T-cell (primary cell): ENCODE measurements at regions not wholly inside any gene's neighbourhood (a gene's known extent, or its start where the extent isn't known, plus 50 kb on each side); places are given as distances from the start of the nearest gene placed in this dataset.

Source experiments
- ATAC-seq, 4 experiments: fragments of 200-7000 bp in 3 of 4; fragments of 150-1000 bp in 1 of 4; cut with Tn5 transposase; replicated peaks in 1 of 4; 1 replicate in 3 of 4; 2 replicates in 1 of 4; pipeline ENCODE4 v1.10.0; 2021; ENCODE audit warnings: moderate library complexity in 3 of 4, mild to moderate bottlenecking in 2 of 4, moderate number of reproducible peaks in 1 of 4
- CTCF ChIA-PET, 2 donors: fragments of 300-600 bp; sonication (Branson Sonifier 250); formaldehyde crosslinking; loops; one replicate each; lab custom pipeline; 2022; ENCODE audit warnings: antibody characterized with exemption in 2 of 2; lab: Charles Lee
- POLR2A ChIA-PET, 2 donors: fragments of 300-600 bp; sonication (Branson Sonifier 250); formaldehyde crosslinking; loops; one replicate each; lab custom pipeline; 2022; ENCODE audit warnings: antibody characterized with exemption in 2 of 2; lab: Charles Lee
- DNase-seq, 35 experiments: peaks; one replicate each; pipeline versions ENCODE4 v3.0.0 to v3.0.0-alpha.2; 2013 to 2023
- H3K27ac ChIP-seq: one replicate; pipeline ENCODE4 v1.5.1; 2013; ENCODE audit warnings: low read length
- H3K27me3 ChIP-seq, 2 experiments: replicated peaks in 1 of 2; 1 replicate in 1 of 2; 2 replicates in 1 of 2; pipeline versions ENCODE4 v1.6.1 to v1.7.0; 2013; ENCODE audit warnings: low read length in 1 of 2, mixed read lengths in 1 of 2; ENCODE audit not compliant: control insufficient read depth in 2 of 2, insufficient read depth in 2 of 2; ENCODE audit errors: extremely low read depth in 1 of 2
- H3K36me3 ChIP-seq, 2 donors: 1 replicate in 1 of 2; 2 replicates in 1 of 2; pipeline versions ENCODE4 v1.6.1 to v1.7.0; 2013; ENCODE audit warnings: low read length in 1 of 2; ENCODE audit not compliant: control insufficient read depth in 2 of 2, insufficient read depth in 1 of 2; ENCODE audit errors: extremely low read depth in 1 of 2
- H3K4me1 ChIP-seq, 2 experiments: 1 replicate in 1 of 2; 2 replicates in 1 of 2; pipeline versions ENCODE4 v1.6.1 to v1.7.0; 2013; ENCODE audit warnings: low read length in 2 of 2, mixed read lengths in 1 of 2; ENCODE audit not compliant: insufficient read depth in 2 of 2, control insufficient read depth in 1 of 2; ENCODE audit errors: extremely low read depth in 1 of 2
- H3K4me3 ChIP-seq, 2 donors: 1 replicate in 1 of 2; 2 replicates in 1 of 2; pipeline versions ENCODE4 v1.5.1 to v1.7.0; 2013; ENCODE audit warnings: mild to moderate bottlenecking in 2 of 2, low read length in 1 of 2, moderate library complexity in 1 of 2; ENCODE audit not compliant: control insufficient read depth in 1 of 2; ENCODE audit errors: extremely low read depth in 1 of 2
- H3K9me3 ChIP-seq: 2 replicates; pipeline ENCODE4 v1.7.0; 2013
- H3K27ac Mint-ChIP-seq, 2 donors: one replicate each; pipeline ENCODE4 v1.8.0; 2020 to 2021; ENCODE audit warnings: mild to moderate bottlenecking in 2 of 2, mixed read lengths in 2 of 2
- H3K27me3 Mint-ChIP-seq, 2 donors: one replicate each; pipeline ENCODE4 v1.8.0; 2021 to 2022; ENCODE audit warnings: mixed read lengths in 2 of 2
- H3K36me3 Mint-ChIP-seq: one replicate; pipeline ENCODE4 v1.8.0; 2021; ENCODE audit warnings: mixed read lengths
- H3K4me1 Mint-ChIP-seq, 3 donors: one replicate each; pipeline ENCODE4 v1.8.0; 2020 to 2022; ENCODE audit warnings: mixed read lengths in 3 of 3, mild to moderate bottlenecking in 1 of 3
- H3K4me3 Mint-ChIP-seq, 3 donors: one replicate each; pipeline ENCODE4 v1.8.0; 2020 to 2022; ENCODE audit warnings: mild to moderate bottlenecking in 3 of 3, mixed read lengths in 3 of 3, moderate library complexity in 3 of 3
- H3K9me3 Mint-ChIP-seq, 3 donors: one replicate each; pipeline ENCODE4 v1.8.0; 2020 to 2022; ENCODE audit warnings: mixed read lengths in 3 of 3
- WGBS: methylation state at CpG from one replicate; pipeline ENCODE4 v1.1.5; 2013; ENCODE audit warnings: missing lambda C conversion rate; ENCODE audit not compliant: insufficient coverage; 5-methylcytosine and 5-hydroxymethylcytosine counted together

GRCh38 chr2:228846161-228846560 lies 424.9 kb downstream of the PID1 start:
- H3K36me3 Mint-ChIP-seq = no peaks in the 10 kb centered on the region
- no peak overlapping the region for H3K27ac ChIP-seq
- DNase-seq = no peak
- no peak overlapping the region for H3K4me3 Mint-ChIP-seq
- no peak overlapping the region for H3K27ac Mint-ChIP-seq
- H3K4me1 ChIP-seq = no peaks in the 10 kb centered on the region
- H3K27me3 Mint-ChIP-seq = no peaks in the 10 kb centered on the region
- ChIA-PET POLR2A (no interaction called here), CTCF (no interaction called here)
- H3K9me3 ChIP-seq = no peaks in the 10 kb centered on the region
- H3K4me3 ChIP-seq = no peak overlapping the region
- no CpG with 5 or more reads among the region's 2 CpGs for WGBS
- no peaks in the 10 kb centered on the region for H3K36me3 ChIP-seq
- peaks cover 0 to 5% (median 0%) of the 10 kb centered on the region in 3 donors for H3K9me3 Mint-ChIP-seq
- no peaks in the 10 kb centered on the region for H3K27me3 ChIP-seq
- no peaks in the 10 kb centered on the region for H3K4me1 Mint-ChIP-seq
- no peak for ATAC-seq

GRCh38 chr2:228845162-228845925 lies 425.7 kb downstream of the PID1 start:
- Mint-ChIP-seq H3K9me3 (peaks cover 0 to 5% (median 3%) of the 10 kb centered on the region in 3 donors), H3K27ac (no peak overlapping the region), H3K36me3 (no peaks in the 10 kb centered on the region), H3K4me1 (no peaks in the 10 kb centered on the region), H3K4me3 (no peak overlapping the region), H3K27me3 (no peaks in the 10 kb centered on the region)
- Histone ChIP-seq H3K4me1 (no peaks in the 10 kb centered on the region), H3K27me3 (no peaks in the 10 kb centered on the region), H3K4me3 (no peak overlapping the region), H3K27ac (no peak overlapping the region), H3K9me3 (no peaks in the 10 kb centered on the region), H3K36me3 (no peaks in the 10 kb centered on the region)
- DNase-seq (no peak), ATAC-seq (no peak)
- 40% methylated on average over 1 of the region's 3 CpGs for WGBS
- ChIA-PET POLR2A (no interaction called here), CTCF (no interaction called here)

GRCh38 chr2:228841877-228842276 lies 429.2 kb downstream of the PID1 start:
- no peak overlapping the region for H3K4me3 Mint-ChIP-seq
- no peak overlapping the region for H3K4me3 ChIP-seq
- H3K36me3 Mint-ChIP-seq = no peaks in the 10 kb centered on the region
- H3K27me3 ChIP-seq = no peaks in the 10 kb centered on the region
- no peaks in the 10 kb centered on the region for H3K36me3 ChIP-seq
- H3K4me1 Mint-ChIP-seq = no peaks in the 10 kb centered on the region
- no peaks in the 10 kb centered on the region for H3K4me1 ChIP-seq
- CTCF ChIA-PET = no interaction called here
- no peaks in the 10 kb centered on the region for H3K9me3 ChIP-seq
- WGBS = no CpG with 5 or more reads among the region's 3 CpGs
- no peaks in the 10 kb centered on the region for H3K27me3 Mint-ChIP-seq
- no peak overlapping the region for H3K27ac Mint-ChIP-seq
- DNase-seq = no peak
- POLR2A ChIA-PET = no interaction called here
- ATAC-seq = no peak
- H3K27ac ChIP-seq = no peak overlapping the region
- peaks cover 0 to 5% (median 3%) of the 10 kb centered on the region in 3 donors for H3K9me3 Mint-ChIP-seq

- CTCF ChIA-PET = no interaction called here
- ATAC-seq = no peak
- Histone ChIP-seq H3K4me3 (no peak overlapping the region), H3K36me3 (no peaks in the 10 kb centered on the region), H3K9me3 (no peaks in the 10 kb centered on the region), H3K27me3 (no peaks in the 10 kb centered on the region), H3K4me1 (no peaks in the 10 kb centered on the region), H3K27ac (no peak overlapping the region)
- no peak overlapping the region for H3K27ac Mint-ChIP-seq
- POLR2A ChIA-PET = no interaction called here
- H3K4me1 Mint-ChIP-seq = no peaks in the 10 kb centered on the region
- no peaks in the 10 kb centered on the region for H3K36me3 Mint-ChIP-seq
- no peaks in the 10 kb centered on the region for H3K27me3 Mint-ChIP-seq
- 60% methylated on average over 1 of the region's 5 CpGs for WGBS
- H3K4me3 Mint-ChIP-seq = no peak overlapping the region
- peaks cover 0 to 5% (median 3%) of the 10 kb centered on the region in 3 donors for H3K9me3 Mint-ChIP-seq
- no peak for DNase-seq
Measured at GRCh38 chr2:228841475-228841874, 429.6 kb downstream of the PID1 start.

- no peak overlapping the region for H3K27ac Mint-ChIP-seq
- Histone ChIP-seq H3K9me3 (no peaks in the 10 kb centered on the region), H3K4me3 (no peak overlapping the region), H3K4me1 (no peaks in the 10 kb centered on the region), H3K27me3 (no peaks in the 10 kb centered on the region), H3K27ac (no peak overlapping the region), H3K36me3 (no peaks in the 10 kb centered on the region)
- DNase-seq = no peak
- ATAC-seq = no peak
- H3K9me3 Mint-ChIP-seq = peaks cover 3 to 8% (median 5%) of the 10 kb centered on the region in 3 donors
- CTCF ChIA-PET = no interaction called here
- no peaks in the 10 kb centered on the region for H3K4me1 Mint-ChIP-seq
- H3K27me3 Mint-ChIP-seq = no peaks in the 10 kb centered on the region
- H3K4me3 Mint-ChIP-seq = no peak overlapping the region
- POLR2A ChIA-PET = no interaction called here
- WGBS = 92% methylated on average over 4 of the region's 4 CpGs
- H3K36me3 Mint-ChIP-seq = no peaks in the 10 kb centered on the region
Measured at GRCh38 chr2:228840743-228841114, 430.4 kb downstream of the PID1 start.

GRCh38 chr2:228840113-228840742 lies 430.9 kb downstream of the PID1 start:
- WGBS = no CpG with 5 or more reads among the region's 6 CpGs
- POLR2A ChIA-PET = no interaction called here
- Mint-ChIP-seq H3K4me1 (no peaks in the 10 kb centered on the region), H3K27me3 (no peaks in the 10 kb centered on the region), H3K4me3 (no peak overlapping the region), H3K27ac (no peak overlapping the region), H3K9me3 (peaks cover 3 to 8% (median 7%) of the 10 kb centered on the region in 3 donors), H3K36me3 (no peaks in the 10 kb centered on the region)
- H3K36me3 ChIP-seq = no peaks in the 10 kb centered on the region
- H3K9me3 ChIP-seq = no peaks in the 10 kb centered on the region
- ATAC-seq (no peak), DNase-seq (no peak)
- H3K4me1 ChIP-seq = no peaks in the 10 kb centered on the region
- H3K27ac ChIP-seq = no peak overlapping the region
- no peaks in the 10 kb centered on the region for H3K27me3 ChIP-seq
- H3K4me3 ChIP-seq = no peak overlapping the region
- CTCF ChIA-PET = no interaction called here
